ENCODE measurements at regions not wholly inside any gene's neighbourhood (a gene's known extent, or its start where the extent isn't known, plus 50 kb on each side); places are given as distances from the start of the nearest gene placed in this dataset.

DNA sequence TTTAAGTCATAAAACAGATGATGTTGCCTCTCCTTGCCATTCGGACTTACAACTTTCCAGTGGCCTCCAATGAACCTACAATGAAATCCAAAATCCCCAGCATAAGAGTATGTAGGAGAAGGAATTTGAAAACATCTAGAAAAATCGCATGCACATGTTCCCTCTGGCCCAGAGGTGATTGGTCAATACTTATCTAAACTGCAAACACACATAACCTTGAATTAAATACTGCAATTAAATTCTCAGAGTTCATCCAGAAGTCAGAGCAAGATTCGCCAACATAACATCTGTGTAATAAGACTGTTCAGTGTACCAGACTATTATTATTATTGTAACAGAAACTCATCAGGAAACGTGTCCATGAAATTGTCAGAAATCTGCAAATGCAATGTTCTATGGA is 82.2 kb upstream of the USP29 start:
- no peak for DNase-seq

DNA sequence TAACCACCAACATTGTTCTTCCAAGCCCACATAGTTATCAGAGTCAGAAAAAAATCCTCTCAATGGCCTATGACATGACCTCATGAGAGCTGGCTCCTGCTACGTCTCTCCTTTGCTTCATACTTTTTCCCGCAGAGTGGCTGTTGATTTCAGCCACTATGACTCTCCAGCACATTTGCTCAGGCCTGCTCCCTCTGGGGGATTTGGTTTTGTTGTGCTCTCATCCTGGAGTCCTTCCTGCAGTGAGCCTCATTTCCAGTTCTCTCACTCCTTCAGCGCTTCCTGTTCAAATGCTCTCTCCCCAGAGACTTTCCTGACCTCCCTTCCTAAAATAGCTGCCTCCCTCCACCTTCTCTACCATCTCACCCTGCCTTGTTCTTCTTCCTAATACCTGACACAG is 72.0 kb upstream of the USP29 start:
- DNase-seq: no peak

DNA sequence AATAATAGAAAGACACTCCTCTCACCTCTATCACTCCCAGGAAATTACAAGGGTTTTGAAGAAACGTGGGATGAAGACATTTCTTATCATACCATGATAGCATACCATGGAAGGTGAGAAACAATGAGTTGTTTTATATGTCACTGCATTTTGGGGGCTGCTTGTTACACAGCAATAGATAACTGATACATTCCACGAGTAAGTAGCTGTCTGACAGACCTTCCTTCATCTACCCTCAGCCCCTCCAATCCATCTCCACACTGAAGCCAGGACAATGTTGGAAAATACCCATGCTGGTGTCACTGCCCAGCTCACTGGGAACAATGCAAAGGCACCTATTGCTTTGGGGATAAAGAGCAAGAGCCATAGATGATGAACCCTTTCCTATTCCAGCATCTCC is 68.9 kb upstream of the USP29 start:
- no peak for DNase-seq

DNA sequence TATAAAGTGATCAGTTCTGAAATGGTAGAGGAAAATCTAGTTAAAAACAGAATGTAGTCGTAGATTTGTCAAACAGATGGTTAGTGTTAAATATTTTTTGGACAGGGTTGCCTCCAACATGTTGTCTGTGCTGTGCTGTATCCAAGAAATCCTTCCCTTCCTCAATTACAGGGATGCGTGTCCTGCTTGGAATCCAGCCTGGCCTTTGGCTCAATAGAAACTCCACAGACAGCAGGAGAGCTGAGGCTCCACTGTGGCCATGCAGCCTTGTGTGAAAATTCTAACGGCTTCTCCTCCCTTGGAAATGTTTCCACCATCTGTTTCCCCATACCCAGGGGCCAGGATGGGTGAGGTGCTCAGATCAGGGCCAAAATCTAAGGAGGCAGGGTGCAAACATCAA is 67.7 kb upstream of the USP29 start:
- DNase-seq: no peak

DNA sequence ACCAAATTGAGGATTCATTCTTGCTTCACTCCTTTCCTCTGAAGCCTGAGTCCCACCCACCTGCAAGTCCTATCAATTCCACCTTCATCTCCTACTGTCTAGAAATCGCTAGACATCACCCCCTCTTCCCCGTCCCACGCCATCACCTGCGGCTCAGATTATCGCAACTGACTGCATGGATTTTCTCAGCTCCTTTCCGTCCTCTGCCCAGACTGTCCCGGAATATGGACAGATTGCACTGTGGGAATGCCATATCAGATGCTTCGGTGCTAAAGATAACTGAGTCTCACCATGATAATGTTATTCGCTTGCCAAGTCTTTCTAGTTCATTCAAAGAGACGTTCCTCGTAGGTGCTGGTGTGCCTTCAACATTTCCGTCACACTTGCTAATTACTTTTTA is 66.4 kb upstream of the USP29 start:
- no peak for DNase-seq

DNA sequence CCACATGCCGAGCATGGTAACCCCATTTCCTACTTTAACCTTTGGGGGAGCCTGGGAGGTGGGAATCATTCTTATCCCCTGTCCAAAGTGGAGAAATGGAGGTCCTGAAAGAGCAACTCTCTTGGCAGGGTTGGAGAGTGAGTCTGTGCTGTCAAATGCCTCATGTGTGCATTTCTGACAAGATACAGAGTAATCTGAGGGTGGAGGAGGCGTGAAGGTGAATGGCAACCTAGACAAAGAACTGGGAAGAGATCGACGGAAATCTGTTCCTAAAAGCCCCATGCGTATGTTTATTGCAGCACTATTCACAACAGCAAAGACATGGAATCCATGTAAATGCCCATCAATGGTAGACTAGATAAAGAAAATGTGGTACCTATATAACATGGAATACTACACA is 63.8 kb upstream of the USP29 start:
- DNase-seq: no peak

DNA sequence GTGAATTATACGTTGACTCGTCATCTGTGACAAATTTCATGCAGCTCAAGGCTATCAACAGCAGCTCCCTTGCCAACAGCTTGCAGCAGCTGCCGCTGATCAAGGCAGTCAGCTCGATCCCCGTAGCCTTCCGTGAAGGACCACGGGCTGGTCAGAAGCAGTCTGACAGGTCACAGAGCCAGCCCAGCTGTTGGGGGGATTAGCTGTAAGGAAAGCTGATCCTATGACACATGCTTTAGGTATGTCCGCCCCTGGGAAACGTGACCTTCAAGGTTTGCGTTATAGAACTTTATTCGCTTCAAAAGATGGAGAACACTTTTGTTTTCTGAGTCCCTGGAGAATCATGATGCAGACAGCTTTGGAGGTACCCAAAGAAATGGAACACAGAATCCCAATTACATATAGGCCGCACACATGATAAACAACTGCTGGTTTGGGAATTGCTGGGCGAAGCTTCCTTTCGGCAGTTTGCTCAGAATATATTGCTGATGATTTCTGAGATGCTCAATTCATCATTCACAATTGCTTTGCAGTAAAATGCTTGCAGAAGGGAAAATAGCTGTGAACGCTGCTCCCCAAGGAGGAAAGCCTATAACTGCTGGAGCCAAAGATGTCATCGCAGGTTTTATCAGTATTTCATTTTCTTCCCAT is 62.6 kb upstream of the USP29 start:
- no peak for DNase-seq

DNA sequence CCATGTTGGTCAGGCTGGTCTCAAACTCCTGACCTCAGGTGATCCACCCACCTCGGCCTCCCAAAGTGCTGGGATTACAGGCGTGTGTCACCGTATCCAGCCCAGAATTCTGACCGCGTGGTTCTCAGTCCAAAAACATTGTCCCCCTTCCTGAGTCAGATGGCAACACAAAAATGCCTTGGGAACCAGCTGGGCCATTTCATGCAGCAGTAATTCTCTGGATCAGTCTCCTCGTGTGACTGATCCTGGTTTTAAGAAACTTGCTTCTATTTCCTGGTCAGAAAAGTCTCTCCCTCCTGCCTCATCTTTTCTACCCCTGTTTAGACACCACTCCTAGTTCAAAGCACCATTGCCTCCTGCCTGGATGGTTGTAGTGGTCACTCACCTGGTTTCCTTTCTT is 60.9 kb upstream of the USP29 start:
- DNase-seq: no peak

DNA sequence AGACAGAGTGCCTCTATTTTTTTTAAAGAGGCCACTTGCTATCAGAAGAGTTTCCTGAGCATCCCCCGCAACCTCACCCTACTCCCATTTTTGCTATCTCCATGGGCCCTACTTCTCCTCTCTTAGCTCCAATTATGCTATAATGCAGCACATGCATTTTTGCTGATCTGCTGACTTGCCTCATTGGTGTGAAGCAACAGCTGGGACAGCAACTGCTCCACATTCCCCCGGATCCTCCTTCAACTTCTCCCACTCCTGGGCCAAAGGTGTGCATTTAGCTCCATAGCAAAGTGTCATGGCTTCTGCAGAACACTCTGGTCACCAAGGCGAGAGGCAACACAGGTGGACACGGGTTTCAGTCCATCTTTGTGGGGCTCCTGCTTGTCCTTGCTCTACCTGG is 56.7 kb upstream of the USP29 start:
- no peak for DNase-seq

DNA sequence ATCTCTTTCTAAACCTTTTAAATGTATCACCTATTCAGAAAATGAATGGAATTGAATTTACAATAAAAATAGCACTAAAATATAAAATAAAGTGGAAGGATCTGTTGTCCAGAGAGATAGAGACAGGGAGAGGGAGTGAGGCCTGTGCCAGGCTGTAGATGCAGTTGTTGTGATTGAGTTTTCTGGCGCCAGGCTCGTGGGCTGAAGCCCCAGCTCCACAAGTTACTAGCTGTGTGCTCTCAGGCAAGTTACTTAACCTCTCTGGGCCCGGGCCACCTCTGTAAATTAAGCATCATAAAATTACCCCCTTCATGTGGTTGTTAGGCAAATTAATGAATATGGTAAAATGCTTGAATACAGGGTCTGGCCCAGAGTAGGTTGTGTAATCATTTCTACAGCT is 52.3 kb upstream of the USP29 start:
- DNase-seq: no peak

DNA sequence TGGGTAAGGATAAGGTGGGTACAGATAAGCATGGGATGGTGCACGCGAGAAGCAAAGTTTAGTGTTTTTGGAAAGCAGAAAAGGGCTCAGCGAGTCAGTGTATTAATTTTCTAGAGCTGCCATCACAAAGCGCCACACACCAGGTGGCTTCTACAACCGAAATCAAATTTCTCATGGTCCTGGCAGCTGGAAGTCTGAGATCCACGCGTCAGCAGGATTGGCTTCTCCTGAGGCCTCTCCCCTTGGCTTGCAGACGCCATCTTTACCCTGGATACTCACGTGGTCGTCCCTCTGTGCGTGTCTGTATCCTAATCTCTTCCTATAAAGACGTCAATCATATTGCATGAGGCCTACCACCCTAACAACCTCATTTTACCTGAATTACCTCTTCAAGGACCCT is 51.5 kb upstream of the USP29 start:
- no peak for DNase-seq

DNA sequence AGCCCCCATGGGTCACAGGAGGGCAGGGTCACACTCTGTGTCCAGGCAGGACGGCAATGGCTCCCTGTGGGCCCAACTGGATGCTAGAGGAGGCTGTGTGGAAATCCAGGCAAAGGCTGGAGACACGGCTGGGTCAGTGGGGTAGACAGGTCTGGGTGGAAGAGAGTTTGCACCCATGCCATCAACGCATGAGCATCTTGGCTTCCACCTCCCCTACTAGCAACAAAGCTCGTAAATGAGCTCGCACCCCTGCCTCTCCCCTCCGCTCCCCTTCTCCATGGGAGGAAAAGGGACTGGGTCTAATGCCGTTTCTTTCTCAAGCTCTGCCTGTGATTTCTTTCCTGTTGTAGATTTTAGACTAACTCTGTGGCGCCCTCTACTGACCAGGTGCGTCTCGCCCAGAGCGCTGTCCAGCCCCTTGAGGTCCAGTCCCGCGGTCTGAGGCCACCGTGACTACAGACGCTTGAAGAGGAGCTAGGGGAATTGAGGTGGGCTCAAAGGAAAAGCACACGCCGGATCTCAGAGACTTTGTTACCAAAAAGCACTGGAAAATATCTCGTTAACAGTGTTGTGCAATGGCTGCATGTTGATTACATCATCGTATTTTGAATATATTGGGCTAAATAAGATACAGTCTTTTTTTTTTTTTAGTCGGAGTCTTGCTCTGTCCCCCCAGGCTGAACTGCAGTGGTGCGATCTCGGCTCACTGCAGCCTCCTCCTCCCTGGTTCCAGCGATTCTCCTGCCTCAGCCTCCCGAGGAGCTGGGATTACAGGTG is 50.7 kb upstream of the USP29 start:
- peak; percentile 35 to 77 for DNase-seq
